IPS-15b (cell line): ENCODE measurements at regions not wholly inside any gene's neighbourhood (a gene's known extent, or its start where the extent isn't known, plus 50 kb on each side); places are given as distances from the start of the nearest gene placed in this dataset.

ENCODE experiments used
- H3K27me3 ChIP-seq: one replicate; pipeline ENCODE4 v1.6.1; 2013; ENCODE audit warnings: low read length; ENCODE audit not compliant: control insufficient read depth, insufficient read depth
- H3K36me3 ChIP-seq: one replicate; pipeline ENCODE4 v1.6.1; 2013; ENCODE audit warnings: low read length; ENCODE audit not compliant: control insufficient read depth, insufficient read depth
- H3K4me1 ChIP-seq: one replicate; pipeline ENCODE4 v1.6.1; 2013; ENCODE audit warnings: mild to moderate bottlenecking, low read length; ENCODE audit not compliant: control insufficient read depth, insufficient read depth
- H3K4me3 ChIP-seq: one replicate; pipeline ENCODE4 v1.5.1; 2013; ENCODE audit warnings: low read depth, low read length
- H3K9ac ChIP-seq: one replicate; pipeline ENCODE4 v1.6.1; 2013; ENCODE audit warnings: low read depth, mild to moderate bottlenecking, low read length
- H3K9me3 ChIP-seq: one replicate; pipeline ENCODE4 v1.6.1; 2013; ENCODE audit warnings: mild to moderate bottlenecking, low read length; ENCODE audit not compliant: control insufficient read depth, insufficient read depth

DNA sequence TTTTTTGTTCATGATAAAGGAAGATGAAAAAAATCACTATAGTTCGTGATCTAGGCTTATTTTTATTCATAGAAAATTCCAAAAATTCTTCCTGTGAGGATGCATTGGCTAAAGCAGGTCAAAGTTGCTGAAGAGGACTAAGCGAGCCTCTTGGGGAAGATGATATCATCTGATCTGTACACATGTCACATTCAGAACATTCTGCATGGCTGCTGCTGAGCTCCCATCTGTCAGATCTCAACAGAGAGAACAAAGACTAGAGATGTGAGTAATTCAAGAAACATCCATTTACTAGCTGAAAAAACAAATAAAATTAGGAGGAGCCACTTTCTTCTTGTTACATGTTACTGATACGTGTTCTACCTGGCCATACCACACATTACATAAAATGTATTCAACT lies 518.6 kb upstream of the FSIP2 start:
- Histone ChIP-seq H3K9me3 (no peaks in the 10 kb centered on the region), H3K9ac (no peak overlapping the region), H3K27me3 (no peaks in the 10 kb centered on the region), H3K4me1 (no peaks in the 10 kb centered on the region), H3K36me3 (no peaks in the 10 kb centered on the region), H3K4me3 (no peak overlapping the region)

DNA sequence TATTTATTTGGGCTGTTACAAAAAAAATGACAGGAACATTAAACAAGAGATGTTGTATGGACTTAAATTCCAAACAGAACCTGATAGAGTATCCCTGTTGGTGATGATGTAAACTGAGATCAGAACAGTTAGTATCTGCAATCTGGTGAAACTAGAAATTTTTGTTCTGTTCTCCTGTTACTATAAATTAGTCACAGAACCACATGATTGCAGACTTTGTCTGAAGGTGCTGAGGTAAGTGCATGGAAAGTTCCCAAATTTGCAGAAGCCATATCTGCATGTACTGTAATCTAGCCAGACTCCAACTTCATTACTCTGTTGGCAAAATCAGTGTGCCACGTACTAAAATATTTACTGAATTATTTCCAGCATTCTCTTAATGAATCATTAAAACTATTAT lies 516.3 kb upstream of the FSIP2 start:
- Histone ChIP-seq H3K36me3 (no peaks in the 10 kb centered on the region), H3K9me3 (no peaks in the 10 kb centered on the region), H3K4me3 (no peak overlapping the region), H3K27me3 (no peaks in the 10 kb centered on the region), H3K4me1 (no peaks in the 10 kb centered on the region), H3K9ac (no peak overlapping the region)

DNA sequence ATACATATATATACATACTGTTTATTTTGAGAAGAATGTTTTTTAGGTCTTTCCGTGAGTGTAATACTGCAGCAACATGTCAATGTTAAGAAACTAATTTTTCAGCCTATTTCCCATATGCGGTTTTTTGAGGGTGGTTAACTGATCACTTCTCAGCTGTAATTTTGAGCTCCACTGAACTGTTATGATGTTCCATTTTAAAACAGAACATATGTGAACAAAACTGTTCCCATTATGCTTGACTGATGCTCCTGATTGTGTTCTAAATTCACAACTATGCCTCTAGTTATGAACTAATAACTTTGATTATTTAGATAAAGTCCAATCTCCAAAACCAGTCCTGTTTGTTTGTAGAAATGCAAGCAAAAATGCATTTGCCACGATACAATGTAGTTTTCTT lies 511.2 kb upstream of the FSIP2 start:
- Histone ChIP-seq H3K27me3 (no peaks in the 10 kb centered on the region), H3K9ac (no peak overlapping the region), H3K4me3 (no peak overlapping the region), H3K4me1 (no peaks in the 10 kb centered on the region), H3K9me3 (no peaks in the 10 kb centered on the region), H3K36me3 (no peaks in the 10 kb centered on the region)

GRCh38 chr2:185239491-185239890 lies 499.1 kb upstream of the FSIP2 start:
- no peaks in the 10 kb centered on the region for H3K36me3 ChIP-seq
- no peaks in the 10 kb centered on the region for H3K4me1 ChIP-seq
- no peak overlapping the region for H3K9ac ChIP-seq
- no peaks in the 10 kb centered on the region for H3K27me3 ChIP-seq
- no peak overlapping the region for H3K4me3 ChIP-seq
- no peaks in the 10 kb centered on the region for H3K9me3 ChIP-seq

GRCh38 chr2:185240796-185241195 lies 497.8 kb upstream of the FSIP2 start:
- Histone ChIP-seq H3K9ac (no peak overlapping the region), H3K27me3 (no peaks in the 10 kb centered on the region), H3K36me3 (no peaks in the 10 kb centered on the region), H3K4me3 (no peak overlapping the region), H3K4me1 (no peaks in the 10 kb centered on the region), H3K9me3 (no peaks in the 10 kb centered on the region)

DNA sequence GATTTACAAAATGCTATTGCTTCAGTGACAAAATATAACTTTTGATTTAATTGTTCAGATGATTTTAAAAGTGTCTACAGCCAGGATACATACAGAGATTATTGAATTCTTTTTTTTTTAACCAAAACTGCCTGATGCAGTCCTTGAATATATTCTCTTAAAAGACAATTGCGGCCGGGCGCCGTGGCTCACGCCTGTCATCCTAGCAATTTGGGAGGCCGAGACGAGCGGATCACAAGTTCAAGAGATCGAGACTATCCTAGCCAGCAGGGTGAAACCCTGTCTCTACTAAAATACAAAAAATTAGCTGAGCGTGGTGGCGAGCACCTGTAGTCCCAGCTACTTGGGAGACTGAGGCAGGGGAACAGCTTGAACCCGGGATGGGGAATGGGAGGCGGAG lies 497.0 kb upstream of the FSIP2 start:
- no peaks in the 10 kb centered on the region for H3K27me3 ChIP-seq
- no peaks in the 10 kb centered on the region for H3K9me3 ChIP-seq
- H3K36me3 ChIP-seq: no peaks in the 10 kb centered on the region
- H3K4me3 ChIP-seq: no peak overlapping the region
- no peaks in the 10 kb centered on the region for H3K4me1 ChIP-seq
- no peak overlapping the region for H3K9ac ChIP-seq

GRCh38 chr2:185242462-185242861 lies 496.1 kb upstream of the FSIP2 start:
- Histone ChIP-seq H3K4me1 (no peaks in the 10 kb centered on the region), H3K9me3 (no peaks in the 10 kb centered on the region)

DNA sequence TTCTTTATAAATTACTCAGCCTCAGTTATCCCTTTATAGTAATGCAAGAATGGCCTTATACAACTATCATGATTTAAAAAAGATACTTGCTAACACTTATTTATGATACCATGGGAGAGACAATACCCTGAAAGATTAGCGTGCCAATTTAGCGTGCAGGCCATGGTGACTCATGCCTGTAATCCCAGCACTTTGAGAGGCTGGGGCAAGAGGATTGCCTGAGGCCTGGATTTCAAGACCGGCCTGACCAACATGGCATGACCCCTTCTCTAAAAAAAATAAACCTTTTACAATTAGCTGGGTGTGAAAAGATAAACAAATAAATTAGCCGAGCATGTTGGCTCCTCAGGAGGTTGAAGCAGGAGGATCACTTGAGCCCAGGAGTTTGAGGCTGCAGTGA lies 493.4 kb upstream of the FSIP2 start:
- Histone ChIP-seq H3K27me3 (no peaks in the 10 kb centered on the region), H3K9me3 (no peaks in the 10 kb centered on the region), H3K4me3 (no peak overlapping the region), H3K4me1 (no peaks in the 10 kb centered on the region), H3K36me3 (no peaks in the 10 kb centered on the region), H3K9ac (no peak overlapping the region)

More at GRCh38 chr2:185242462-185242861, 496.1 kb upstream of the FSIP2 start:
- no peaks in the 10 kb centered on the region for H3K36me3 ChIP-seq
- no peak overlapping the region for H3K4me3 ChIP-seq
- H3K27me3 ChIP-seq: no peaks in the 10 kb centered on the region
- H3K9ac ChIP-seq: no peak overlapping the region

DNA sequence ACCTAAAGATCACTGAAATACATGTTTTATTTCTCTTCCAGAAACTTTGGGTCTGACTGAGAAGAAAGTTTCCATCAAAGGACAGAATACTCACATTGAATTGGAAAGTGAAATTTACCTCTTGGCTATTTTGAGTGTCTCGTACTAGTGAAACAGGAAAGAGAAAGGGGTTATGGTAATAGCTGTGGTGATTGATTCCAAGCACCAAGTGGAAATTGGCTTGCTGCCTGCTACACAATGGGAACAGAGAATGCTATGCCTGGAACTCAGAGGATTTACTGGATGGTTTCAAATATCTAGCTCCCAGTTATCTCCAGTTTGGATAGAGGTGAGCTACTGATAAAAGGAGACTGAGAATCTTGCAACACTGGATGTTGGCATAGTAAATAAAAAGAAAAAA lies 492.8 kb upstream of the FSIP2 start:
- H3K9ac ChIP-seq: no peak overlapping the region
- no peaks in the 10 kb centered on the region for H3K4me1 ChIP-seq
- H3K27me3 ChIP-seq: no peaks in the 10 kb centered on the region
- no peak overlapping the region for H3K4me3 ChIP-seq
- no peaks in the 10 kb centered on the region for H3K36me3 ChIP-seq
- no peaks in the 10 kb centered on the region for H3K9me3 ChIP-seq

DNA sequence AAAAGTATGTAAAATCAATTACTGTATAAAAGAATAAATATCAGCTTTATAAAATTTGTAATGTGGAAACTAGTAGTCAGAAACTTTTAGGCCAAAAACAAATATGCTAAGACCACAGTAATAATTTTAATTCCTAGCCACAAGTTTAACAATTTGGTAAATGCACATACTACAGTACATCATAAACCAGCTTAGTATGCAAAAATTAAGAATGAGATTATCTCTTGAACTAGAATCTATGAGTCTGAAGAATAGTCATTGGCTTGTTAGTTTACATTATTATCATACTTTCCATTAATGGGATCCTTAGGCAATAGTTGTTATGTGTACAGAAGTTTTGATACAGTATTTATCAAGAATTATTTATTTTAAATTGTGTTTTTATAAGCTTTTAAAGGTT lies 491.9 kb upstream of the FSIP2 start:
- no peak overlapping the region for H3K4me3 ChIP-seq
- H3K27me3 ChIP-seq: no peaks in the 10 kb centered on the region
- H3K9me3 ChIP-seq: no peaks in the 10 kb centered on the region
- H3K36me3 ChIP-seq: no peaks in the 10 kb centered on the region
- no peak overlapping the region for H3K9ac ChIP-seq
- H3K4me1 ChIP-seq: no peaks in the 10 kb centered on the region

DNA sequence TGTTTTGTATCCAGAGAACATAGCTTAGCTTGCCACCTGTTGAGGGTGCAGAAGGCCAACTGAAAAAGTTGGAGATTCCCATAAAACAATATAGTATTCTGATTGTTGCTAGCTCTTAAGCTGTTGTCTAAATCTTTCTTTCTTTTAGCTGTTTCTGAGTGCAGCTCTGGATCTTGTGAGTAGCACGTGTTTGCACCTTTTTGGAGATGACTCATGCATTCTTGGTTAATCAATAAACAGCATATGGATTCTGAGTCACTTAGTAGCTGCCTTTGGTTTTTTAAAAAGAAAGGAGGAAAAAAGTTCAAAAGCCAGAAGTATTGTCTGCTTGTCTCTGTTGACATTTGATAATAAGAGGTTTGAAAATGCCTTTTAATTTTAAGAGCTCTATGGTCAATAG lies 483.0 kb upstream of the FSIP2 start:
- Histone ChIP-seq H3K9me3 (no peaks in the 10 kb centered on the region), H3K9ac (no peak overlapping the region), H3K4me3 (no peak overlapping the region), H3K27me3 (no peaks in the 10 kb centered on the region), H3K4me1 (no peaks in the 10 kb centered on the region), H3K36me3 (no peaks in the 10 kb centered on the region)

GRCh38 chr2:185265747-185266146 lies 472.9 kb upstream of the FSIP2 start:
- no peak overlapping the region for H3K9ac ChIP-seq
- H3K27me3 ChIP-seq: no peaks in the 10 kb centered on the region
- H3K9me3 ChIP-seq: no peaks in the 10 kb centered on the region
- no peak overlapping the region for H3K4me3 ChIP-seq
- H3K36me3 ChIP-seq: no peaks in the 10 kb centered on the region
- peaks cover 5% of the 10 kb centered on the region for H3K4me1 ChIP-seq

GRCh38 chr2:185268651-185269050 lies 470.0 kb upstream of the FSIP2 start:
- H3K27me3 ChIP-seq: no peaks in the 10 kb centered on the region
- no peak overlapping the region for H3K9ac ChIP-seq
- H3K9me3 ChIP-seq: no peaks in the 10 kb centered on the region
- no peak overlapping the region for H3K4me3 ChIP-seq
- no peaks in the 10 kb centered on the region for H3K36me3 ChIP-seq
- H3K4me1 ChIP-seq: peaks cover 5% of the 10 kb centered on the region
